Stimulated activated memory B cell treated with anti-CD40 and anti-IgM and Interleukin-4, amounts not matched to agents 10 μg/mL and 1 μg/mL and 100 μg/mL, for 72 hours (primary cell): ENCODE measurements at regions not wholly inside any gene's neighbourhood (a gene's known extent, or its start where the extent isn't known, plus 50 kb on each side); places are given as distances from the start of the nearest gene placed in this dataset.

ENCODE experiments used
- ATAC-seq: fragments of 150-1000 bp; cut with Tn5 transposase; 2 replicates; pipeline ENCODE4 v1.10.0; 2021
- H3K27ac Mint-ChIP-seq: one replicate; pipeline ENCODE4 v1.8.0; 2022; ENCODE audit warnings: mild to moderate bottlenecking, mixed read lengths
- H3K27me3 Mint-ChIP-seq: one replicate; pipeline ENCODE4 v1.8.0; 2022; ENCODE audit warnings: mixed read lengths
- H3K36me3 Mint-ChIP-seq: one replicate; pipeline ENCODE4 v1.8.0; 2022; ENCODE audit warnings: mixed read lengths
- H3K4me1 Mint-ChIP-seq: one replicate; pipeline ENCODE4 v1.8.0; 2022; ENCODE audit warnings: mixed read lengths
- H3K4me3 Mint-ChIP-seq: one replicate; pipeline ENCODE4 v1.8.0; 2022; ENCODE audit warnings: mild to moderate bottlenecking, moderate library complexity, mixed read lengths
- H3K9me3 Mint-ChIP-seq: one replicate; pipeline ENCODE4 v1.8.0; 2022; ENCODE audit warnings: mixed read lengths

DNA sequence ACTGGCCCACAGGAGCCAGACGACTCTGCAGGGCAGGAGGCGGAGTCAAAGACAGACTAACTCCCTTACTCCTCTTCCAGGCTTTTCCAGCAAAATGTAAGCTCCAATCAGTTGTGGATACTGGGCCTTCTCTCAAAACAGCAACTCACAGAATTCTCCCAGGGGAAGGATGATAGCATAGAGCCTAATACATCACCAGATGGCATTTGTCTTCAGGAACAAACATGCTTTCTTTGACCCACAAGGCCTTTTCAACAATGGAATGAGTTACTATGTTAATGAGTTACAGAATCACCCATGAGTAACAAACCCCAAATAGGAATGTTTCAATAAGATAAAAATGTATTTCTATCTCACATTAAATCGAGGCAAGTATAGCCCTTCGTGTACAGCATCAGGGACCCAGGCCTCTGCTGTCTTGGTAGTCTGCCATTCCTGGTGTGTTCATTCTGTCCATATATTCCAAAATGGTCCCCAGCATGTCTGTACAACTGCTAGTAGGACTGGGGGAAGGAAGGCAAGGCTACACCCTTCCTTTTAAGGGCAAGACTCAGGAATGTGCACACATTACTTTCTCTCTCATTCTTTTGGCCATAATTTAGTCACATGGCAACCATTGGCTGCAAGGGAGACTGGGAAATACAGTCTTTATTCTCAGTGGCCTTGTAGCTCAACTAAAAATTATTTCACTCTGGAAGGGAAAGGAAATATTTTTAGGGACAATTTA lies 76.4 kb downstream of the BOD1L2 start:
- Mint-ChIP-seq H3K4me3 (no peak overlapping the region), H3K4me1 (no peaks in the 10 kb centered on the region), H3K9me3 (no peaks in the 10 kb centered on the region), H3K36me3 (no peaks in the 10 kb centered on the region), H3K27ac (no peak overlapping the region), H3K27me3 (peaks cover 35% of the 10 kb centered on the region)
- ATAC-seq, result no peak

DNA sequence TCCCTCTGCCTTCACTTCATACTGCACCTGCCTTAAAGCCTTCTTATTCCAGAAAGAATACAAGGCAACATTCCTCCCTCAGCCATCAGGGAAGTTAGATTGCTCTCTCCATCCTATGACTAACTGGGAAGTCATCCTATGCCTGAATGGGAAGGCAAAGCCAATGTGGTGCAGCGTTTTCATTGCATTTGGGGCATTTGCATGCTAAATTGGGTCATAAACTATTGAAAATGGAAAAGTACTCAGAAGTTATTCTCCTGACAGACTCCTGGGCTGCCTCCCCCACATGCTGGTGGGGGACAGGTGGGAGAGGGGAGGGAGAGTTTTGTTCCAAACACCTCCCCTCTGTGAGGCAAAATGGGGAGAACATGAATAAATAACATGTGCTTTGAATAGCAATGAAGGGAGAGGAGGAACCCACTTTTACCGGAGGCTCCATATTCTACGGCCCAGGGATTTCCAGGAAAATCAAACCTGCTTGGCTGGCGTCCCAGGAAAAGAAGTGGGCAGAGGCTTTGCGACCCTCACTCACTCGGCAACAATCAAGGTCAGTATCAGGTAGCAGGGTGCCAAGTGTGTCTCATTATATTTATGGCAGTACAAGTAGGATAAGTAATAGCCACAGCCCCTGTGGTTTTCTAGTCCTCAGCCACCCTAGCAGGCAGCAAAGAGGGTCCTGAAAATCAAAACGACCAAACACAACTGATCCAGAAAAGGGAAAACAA lies 84.1 kb downstream of the BOD1L2 start:
- ATAC-seq, result no peak

DNA sequence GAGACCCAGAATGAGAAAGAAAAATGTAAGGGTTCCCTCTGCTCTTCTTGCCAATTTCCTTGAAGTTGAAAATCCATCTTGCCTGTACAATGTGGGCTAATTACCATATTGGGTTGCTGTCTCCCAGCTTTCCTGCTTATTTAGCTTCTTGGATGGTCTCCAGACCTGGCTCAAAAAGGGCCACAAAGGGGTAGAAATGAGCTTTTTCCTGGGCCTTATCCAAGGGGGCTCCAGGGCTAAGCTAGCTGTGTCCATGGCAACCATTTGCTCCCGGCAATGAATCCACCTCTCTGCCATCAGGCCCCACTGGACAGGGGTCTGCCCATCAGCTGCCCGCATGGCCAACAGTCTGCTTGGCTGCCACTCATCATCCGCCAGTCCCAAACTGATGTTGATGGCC lies 85.0 kb downstream of the BOD1L2 start:
- Mint-ChIP-seq H3K4me3 (no peak overlapping the region), H3K4me1 (no peaks in the 10 kb centered on the region), H3K9me3 (peaks cover 8% of the 10 kb centered on the region), H3K27ac (no peak overlapping the region), H3K27me3 (no peaks in the 10 kb centered on the region), H3K36me3 (no peaks in the 10 kb centered on the region)
- no peak for ATAC-seq

More for the DNA sequence above, 84.1 kb downstream of the BOD1L2 start:
- H3K9me3 Mint-ChIP-seq, result peaks cover 8% of the 10 kb centered on the region
- no peaks in the 10 kb centered on the region for H3K4me1 Mint-ChIP-seq
- no peak overlapping the region for H3K27ac Mint-ChIP-seq
- H3K4me3 Mint-ChIP-seq, result no peak overlapping the region
- no peaks in the 10 kb centered on the region for H3K36me3 Mint-ChIP-seq
- H3K27me3 Mint-ChIP-seq, result no peaks in the 10 kb centered on the region

DNA sequence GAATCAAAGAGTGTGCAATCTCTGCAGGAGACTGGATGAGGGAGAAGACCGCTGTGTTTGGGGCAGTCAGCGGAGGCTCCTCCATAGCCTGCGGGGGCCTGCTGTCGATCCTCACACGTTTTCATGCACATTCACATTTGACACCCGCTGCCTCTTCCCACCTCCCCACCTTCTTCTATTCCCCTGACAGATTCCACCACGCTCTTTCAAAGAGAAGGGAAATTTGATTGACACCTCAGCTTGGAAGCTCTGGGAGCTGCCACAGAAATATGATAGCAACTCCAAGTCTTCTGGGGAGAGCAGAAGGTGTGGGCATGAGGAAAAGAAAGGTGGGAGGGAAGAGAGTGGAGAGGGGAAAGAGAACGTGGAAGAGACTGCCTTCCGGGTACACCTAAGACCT lies 87.5 kb downstream of the BOD1L2 start:
- Mint-ChIP-seq H3K4me1 (no peaks in the 10 kb centered on the region), H3K4me3 (no peak overlapping the region), H3K36me3 (no peaks in the 10 kb centered on the region), H3K27ac (no peak overlapping the region), H3K27me3 (no peaks in the 10 kb centered on the region), H3K9me3 (peaks cover 3% of the 10 kb centered on the region)
- ATAC-seq, result no peak

DNA sequence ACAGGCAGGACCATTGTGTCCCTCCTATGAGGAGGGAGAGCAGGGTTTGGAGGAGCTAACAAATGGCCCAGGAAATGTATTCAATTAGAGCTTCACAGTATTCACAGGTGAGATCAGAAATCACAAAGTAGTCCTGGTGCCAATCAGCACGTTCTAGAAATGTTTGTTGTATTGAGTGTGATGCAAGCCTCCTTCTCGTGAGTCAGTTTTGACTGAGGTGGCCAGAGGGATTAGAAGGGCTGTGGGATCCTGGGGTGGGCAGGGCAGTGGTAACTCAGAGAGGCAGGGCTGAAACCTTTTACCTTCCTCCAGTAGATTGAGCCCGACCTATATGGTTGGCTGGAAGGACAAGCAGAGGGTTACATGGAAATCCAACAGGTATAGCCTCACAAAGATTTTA lies 95.0 kb downstream of the BOD1L2 start:
- Mint-ChIP-seq H3K27me3 (no peaks in the 10 kb centered on the region), H3K9me3 (no peaks in the 10 kb centered on the region), H3K27ac (no peak overlapping the region), H3K4me3 (no peak overlapping the region), H3K4me1 (no peaks in the 10 kb centered on the region), H3K36me3 (no peaks in the 10 kb centered on the region)
- no peak for ATAC-seq

DNA sequence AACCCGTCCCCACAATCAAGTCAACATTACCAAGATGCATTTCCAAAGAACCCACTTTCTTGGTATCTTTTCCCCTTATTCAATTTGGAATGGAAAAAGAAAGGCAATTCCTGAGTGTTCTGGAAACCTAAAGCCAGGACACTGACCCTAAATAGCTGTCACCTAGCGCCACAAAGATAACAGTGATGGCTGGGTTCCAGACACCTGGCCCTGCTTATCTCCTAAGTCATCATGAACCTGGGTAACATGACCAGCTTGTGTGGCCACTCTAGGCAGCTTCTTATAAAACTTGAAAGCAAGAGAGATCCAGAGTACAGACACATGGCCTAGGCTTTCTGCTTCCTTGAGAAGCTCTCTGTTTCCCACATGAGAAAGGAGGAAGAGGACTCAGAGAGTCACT lies 95.4 kb downstream of the BOD1L2 start:
- Mint-ChIP-seq H3K4me3 (no peak overlapping the region), H3K27me3 (no peaks in the 10 kb centered on the region), H3K36me3 (no peaks in the 10 kb centered on the region), H3K4me1 (no peaks in the 10 kb centered on the region), H3K27ac (no peak overlapping the region), H3K9me3 (no peaks in the 10 kb centered on the region)
- ATAC-seq, result no peak

DNA sequence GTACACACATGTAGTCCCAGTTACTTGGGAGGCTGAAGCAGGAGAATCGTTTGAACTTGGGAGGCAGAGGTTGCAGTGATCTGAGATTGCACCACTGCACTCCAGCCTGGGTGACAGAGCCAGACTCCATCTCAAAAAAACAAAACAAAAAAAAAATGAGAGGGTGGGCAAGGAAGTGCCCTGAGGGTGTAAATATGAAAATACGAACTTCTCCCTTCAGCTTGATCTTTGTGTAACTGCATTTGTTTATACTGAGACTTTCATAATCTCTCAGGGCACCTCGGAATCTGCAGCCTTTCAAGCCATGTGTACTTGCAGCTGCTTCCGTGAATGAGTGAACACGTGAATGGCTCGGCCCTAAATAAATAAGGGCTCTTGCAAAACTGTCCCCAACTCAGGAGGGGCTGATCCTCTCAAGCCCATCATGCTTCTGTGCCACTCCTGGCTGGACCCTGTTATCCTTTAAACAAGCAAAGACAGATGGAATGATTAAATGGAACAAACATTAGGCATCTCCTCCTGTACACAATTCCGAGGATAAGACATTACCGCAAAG lies 96.8 kb downstream of the BOD1L2 start:
- ATAC-seq, result no peak
- no peak overlapping the region for H3K27ac Mint-ChIP-seq
- no peaks in the 10 kb centered on the region for H3K36me3 Mint-ChIP-seq
- no peaks in the 10 kb centered on the region for H3K9me3 Mint-ChIP-seq
- H3K4me3 Mint-ChIP-seq, result no peak overlapping the region
- no peaks in the 10 kb centered on the region for H3K4me1 Mint-ChIP-seq
- H3K27me3 Mint-ChIP-seq, result no peaks in the 10 kb centered on the region

DNA sequence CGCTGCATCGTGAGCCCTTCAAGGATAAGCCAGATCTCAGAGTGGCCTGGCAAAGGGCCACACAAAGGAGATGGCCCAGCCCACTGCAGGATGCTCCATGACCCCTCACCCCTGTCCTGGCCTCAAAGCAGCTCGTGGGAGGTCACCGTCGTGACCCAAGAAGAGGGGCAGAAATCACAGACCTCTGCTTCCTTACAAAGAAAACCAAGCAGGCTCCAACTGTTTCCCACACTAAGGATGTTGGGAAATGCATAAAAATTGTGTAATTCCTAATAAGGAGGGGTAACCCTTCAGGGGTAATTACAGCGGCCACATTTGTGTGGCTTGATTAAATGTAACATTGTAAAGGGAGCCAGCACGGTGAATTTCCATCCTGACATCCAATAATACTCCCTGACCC lies 102.3 kb downstream of the BOD1L2 start:
- Mint-ChIP-seq H3K9me3 (no peaks in the 10 kb centered on the region), H3K27me3 (peaks cover 9% of the 10 kb centered on the region), H3K4me1 (no peaks in the 10 kb centered on the region), H3K36me3 (no peaks in the 10 kb centered on the region), H3K27ac (no peak overlapping the region), H3K4me3 (no peak overlapping the region)
- ATAC-seq, result no peak

DNA sequence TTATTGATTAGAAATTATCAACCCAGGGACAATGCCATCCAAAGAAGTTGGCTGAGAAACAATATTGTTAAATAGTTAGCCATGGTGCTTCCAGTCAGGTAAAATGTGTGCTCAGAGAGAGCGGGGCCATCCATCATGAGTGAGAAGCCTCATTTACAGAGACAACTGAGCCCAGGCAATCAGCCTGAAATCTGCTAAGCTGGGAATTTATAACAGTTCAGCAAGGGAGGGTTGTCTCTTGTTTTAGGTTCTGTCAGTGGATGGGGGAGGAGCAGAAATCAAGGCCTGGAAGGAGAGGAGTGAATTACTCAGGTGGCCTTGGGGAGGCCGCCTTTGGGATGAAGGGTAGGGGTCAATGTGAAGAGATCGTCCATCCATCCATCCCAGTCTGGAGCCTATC lies 102.5 kb upstream of the ST8SIA3 start:
- Mint-ChIP-seq H3K27ac (no peak overlapping the region), H3K27me3 (peaks cover 9% of the 10 kb centered on the region), H3K4me1 (no peaks in the 10 kb centered on the region), H3K4me3 (no peak overlapping the region), H3K36me3 (no peaks in the 10 kb centered on the region), H3K9me3 (no peaks in the 10 kb centered on the region)
- no peak for ATAC-seq

DNA sequence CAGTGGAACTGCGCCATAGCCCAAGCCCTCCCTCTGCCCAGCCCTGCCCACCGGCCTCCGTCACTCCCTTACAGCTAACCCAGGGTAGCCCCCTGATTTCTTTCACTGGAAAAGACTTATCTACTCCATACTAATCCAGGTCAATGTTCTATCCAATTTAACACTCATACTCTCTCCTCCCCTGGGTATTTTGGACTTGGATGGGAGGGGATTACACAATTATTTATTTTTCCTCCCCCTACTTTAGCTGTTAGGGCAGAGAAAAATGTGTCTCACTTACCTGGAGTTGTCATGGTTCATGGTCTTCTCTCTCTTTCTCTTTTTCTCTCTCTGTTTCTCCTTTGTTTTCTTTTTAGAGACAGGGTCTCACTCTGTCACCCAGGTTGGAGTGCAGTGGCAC lies 100.6 kb upstream of the ST8SIA3 start:
- Mint-ChIP-seq H3K27ac (no peak overlapping the region), H3K36me3 (no peaks in the 10 kb centered on the region), H3K4me3 (no peak overlapping the region), H3K9me3 (no peaks in the 10 kb centered on the region), H3K4me1 (no peaks in the 10 kb centered on the region), H3K27me3 (peaks cover 9% of the 10 kb centered on the region)
- ATAC-seq, result no peak

DNA sequence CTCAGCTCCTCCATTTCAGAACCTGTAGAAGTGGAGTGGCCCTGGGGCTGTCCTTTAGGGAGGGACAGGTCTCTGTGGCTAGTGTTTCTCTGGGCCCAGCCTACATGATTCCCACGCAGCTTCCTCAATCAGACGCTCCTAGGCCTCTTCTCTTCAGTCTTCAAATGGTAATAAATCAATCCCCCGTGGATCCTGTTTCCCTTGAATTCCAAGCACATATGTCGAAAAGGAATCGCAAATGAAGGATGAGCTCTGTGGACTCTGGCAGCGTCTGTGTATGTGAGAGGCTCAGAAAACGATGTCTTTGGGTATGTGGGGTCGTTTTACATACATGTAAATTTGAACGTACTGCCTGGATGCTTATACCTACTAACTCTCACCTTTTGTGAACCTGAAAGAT lies 98.5 kb upstream of the ST8SIA3 start:
- ATAC-seq, result no peak
- Mint-ChIP-seq H3K9me3 (no peaks in the 10 kb centered on the region), H3K4me3 (no peak overlapping the region), H3K27me3 (peaks cover 18% of the 10 kb centered on the region), H3K36me3 (no peaks in the 10 kb centered on the region), H3K27ac (no peak overlapping the region), H3K4me1 (no peaks in the 10 kb centered on the region)

DNA sequence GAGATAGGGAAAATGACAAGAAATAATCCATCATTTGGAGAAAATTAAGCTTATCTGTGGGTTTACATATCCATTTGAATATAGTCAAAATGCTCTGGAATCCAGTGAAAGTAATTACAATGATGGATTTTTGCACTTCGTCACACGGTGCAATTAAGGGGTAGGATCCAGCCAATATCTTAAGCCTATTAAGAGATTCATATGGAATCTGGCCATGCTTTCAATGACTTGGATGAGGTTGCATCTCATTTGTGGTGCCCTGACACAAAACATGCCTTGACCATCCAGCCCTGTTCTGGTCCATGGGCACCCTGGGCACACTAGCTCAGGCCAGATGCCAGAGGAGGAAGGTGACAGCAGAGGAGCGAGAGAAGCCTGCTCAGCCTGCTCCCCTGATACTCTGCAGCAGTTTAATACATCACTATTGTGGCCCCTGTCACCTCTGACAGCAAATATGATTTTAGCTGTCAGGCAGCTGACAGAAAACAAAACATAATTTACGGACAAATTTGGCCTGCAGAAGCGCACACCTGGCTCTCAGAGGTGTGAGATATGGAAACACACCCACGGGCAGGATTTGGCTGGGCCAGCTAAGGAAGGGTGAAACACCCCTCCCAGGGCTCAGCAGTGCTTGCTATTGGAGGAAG lies 94.1 kb upstream of the ST8SIA3 start:
- H3K9me3 Mint-ChIP-seq, result no peaks in the 10 kb centered on the region
- H3K27me3 Mint-ChIP-seq, result peaks cover 16% of the 10 kb centered on the region
- no peak for ATAC-seq
- no peaks in the 10 kb centered on the region for H3K36me3 Mint-ChIP-seq
- no peak overlapping the region for H3K27ac Mint-ChIP-seq
- H3K4me1 Mint-ChIP-seq, result no peaks in the 10 kb centered on the region
- no peak overlapping the region for H3K4me3 Mint-ChIP-seq

DNA sequence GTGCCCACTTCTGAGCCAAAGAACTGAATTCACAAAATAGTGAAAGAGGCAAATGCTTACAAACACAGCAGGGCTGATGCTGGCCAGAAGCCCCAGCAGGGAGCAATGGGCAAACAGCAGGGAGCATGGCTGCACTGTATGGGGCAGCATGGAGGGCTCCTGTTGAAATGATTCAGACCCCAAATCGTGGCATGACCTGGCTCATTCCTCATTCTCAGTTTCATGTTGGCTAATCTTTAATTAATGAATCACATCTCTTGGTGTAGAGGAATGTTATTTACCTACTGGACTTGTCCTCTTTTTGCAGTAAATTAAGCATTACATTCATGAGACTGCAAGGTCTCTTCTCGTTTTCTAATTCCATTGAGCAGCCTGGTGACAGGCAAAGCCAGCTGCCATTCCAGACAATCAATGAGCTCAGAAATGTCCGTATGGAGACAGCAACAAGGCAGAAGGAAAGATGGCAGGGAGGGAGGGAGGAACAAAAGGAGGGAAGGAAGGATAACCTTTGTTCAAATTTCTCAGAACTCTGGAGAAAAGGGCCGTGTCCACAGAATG lies 84.9 kb upstream of the ST8SIA3 start:
- ATAC-seq, result no peak
- no peak overlapping the region for H3K4me3 Mint-ChIP-seq
- H3K27me3 Mint-ChIP-seq, result no peaks in the 10 kb centered on the region
- no peaks in the 10 kb centered on the region for H3K4me1 Mint-ChIP-seq
- no peak overlapping the region for H3K27ac Mint-ChIP-seq
- H3K9me3 Mint-ChIP-seq, result no peaks in the 10 kb centered on the region
- H3K36me3 Mint-ChIP-seq, result no peaks in the 10 kb centered on the region

DNA sequence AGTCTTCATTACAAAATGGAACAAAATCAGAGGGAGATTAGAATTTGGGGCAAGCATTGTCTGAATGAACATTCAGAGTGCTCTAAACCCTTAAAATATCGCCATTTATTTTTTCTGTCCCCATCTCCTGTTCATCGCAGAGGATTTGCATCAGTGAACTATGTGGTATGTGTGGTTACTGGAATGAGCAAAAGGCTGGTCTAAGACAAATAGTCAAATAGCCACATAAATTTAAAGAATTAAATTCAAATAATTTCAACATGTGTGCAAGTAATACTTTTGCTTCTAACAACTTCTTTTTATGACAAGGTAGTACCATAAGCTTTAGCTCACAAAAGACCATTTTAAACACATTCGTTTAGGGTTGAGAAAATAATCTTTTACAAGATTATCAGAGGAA lies 82.6 kb upstream of the ST8SIA3 start:
- H3K9me3 Mint-ChIP-seq, result no peaks in the 10 kb centered on the region
- H3K4me1 Mint-ChIP-seq, result no peaks in the 10 kb centered on the region
- no peak for ATAC-seq
- H3K27me3 Mint-ChIP-seq, result peaks cover 11% of the 10 kb centered on the region
- no peak overlapping the region for H3K4me3 Mint-ChIP-seq
- H3K27ac Mint-ChIP-seq, result no peak overlapping the region
- H3K36me3 Mint-ChIP-seq, result no peaks in the 10 kb centered on the region

DNA sequence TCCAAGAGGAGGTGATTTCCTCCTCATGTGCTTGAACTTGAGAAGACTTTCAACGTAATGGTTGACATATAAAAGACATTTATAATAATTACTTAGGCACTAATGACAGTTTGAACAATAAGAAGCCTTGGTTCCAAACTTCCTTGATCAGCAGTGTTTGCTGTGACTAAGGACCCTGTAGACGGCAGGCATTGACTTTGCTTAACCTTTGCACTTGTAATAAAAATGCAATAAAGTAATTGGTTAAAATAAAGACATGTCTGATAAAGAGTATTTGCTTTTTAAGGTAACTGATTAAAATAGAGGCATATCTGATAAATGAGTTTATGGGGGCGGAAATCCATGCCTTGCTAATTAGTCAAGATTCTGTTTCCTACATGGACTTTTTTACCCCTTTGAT lies 82.2 kb upstream of the ST8SIA3 start:
- H3K4me1 Mint-ChIP-seq, result no peaks in the 10 kb centered on the region
- no peaks in the 10 kb centered on the region for H3K36me3 Mint-ChIP-seq
- no peak overlapping the region for H3K27ac Mint-ChIP-seq
- peaks cover 11% of the 10 kb centered on the region for H3K27me3 Mint-ChIP-seq
- no peak for ATAC-seq
- H3K9me3 Mint-ChIP-seq, result no peaks in the 10 kb centered on the region
- H3K4me3 Mint-ChIP-seq, result no peak overlapping the region
